ENCODE measurements at regions not wholly inside any gene's neighbourhood (a gene's known extent, or its start where the extent isn't known, plus 50 kb on each side); places are given as distances from the start of the nearest gene placed in this dataset.
"Not testable (repeated sequence)": the region's sequence is repeated elsewhere in the genome, so short reads cannot be mapped to it uniquely, and the experiment has no call there.

DNA sequence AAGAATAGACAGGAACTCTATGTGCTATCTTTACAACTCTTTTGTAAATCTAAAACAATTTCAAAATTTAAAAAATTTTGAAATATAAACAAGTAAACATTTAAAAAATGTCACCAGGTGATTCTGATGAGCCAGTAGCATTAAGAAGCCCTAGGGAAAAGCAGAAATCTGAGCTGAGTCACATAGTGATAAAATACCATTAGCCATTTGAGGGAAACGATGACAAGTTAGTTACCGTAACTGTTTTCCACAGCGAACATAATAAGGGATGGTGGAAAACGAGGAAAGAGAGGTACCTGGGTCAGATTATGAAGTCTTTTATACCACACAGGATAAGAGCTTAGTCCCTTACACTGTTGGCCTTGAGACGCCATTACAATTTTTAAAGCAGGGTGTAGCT, 55.5 kb downstream of the PRR15 start:
- no peak for DNase-seq (ENCODE audit: low read depth in 2 of 2)

DNA sequence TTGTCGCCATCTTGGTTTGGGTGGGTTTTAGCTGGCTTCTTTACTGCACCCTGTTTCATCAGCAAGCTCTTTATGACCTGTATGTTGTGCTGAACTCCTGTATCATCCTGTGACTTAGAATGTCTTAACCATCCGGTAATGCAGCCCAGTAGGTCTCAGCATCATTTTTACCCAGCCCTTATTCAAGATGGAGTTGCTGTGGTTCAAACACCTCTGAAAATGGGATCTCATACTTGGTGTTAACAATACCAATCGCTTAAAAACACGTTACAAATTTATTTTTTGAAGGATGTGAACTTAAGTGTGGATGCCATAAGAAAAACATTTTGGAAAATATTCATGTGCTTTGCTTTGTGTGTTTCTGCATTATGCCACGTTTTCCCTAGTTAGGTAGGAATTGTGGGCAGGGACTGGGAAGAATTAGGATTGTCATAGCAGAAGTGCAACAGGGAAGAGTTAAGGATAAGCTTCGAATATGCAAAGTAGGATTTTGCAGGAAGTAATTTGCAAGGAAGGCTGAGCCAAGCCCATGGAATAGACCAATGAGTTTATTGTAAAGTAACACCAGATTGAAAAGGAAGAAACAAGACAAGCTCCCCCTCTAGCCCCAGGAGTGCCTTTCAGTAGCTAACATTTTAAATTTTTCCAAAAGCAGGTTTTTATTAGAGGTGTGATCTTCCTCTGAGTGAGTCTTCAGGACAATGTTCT, 56.4 kb downstream of the PRR15 start:
- no peak for DNase-seq (ENCODE audit: low read depth in 2 of 2)

DNA sequence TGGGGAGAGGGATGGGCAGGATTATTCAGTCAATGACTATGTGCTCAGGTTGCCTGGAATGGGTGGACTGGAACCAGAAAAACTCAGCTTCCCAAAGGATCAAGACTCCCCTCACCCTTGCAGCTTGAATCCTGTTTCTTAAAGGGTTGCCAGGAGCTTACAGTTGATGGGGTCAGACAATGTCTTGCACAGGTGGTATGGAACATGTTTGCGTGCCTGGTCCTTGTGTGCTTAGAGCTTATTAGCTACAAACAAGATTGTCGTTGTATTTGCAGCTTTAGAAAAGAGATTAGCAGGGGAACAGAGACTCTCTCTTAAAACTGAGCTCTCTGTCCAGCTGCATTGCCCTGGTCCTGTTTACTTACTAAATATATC, 56.9 kb downstream of the PRR15 start:
- DNase-seq (ENCODE audit: low read depth in 2 of 2), result no peak

DNA sequence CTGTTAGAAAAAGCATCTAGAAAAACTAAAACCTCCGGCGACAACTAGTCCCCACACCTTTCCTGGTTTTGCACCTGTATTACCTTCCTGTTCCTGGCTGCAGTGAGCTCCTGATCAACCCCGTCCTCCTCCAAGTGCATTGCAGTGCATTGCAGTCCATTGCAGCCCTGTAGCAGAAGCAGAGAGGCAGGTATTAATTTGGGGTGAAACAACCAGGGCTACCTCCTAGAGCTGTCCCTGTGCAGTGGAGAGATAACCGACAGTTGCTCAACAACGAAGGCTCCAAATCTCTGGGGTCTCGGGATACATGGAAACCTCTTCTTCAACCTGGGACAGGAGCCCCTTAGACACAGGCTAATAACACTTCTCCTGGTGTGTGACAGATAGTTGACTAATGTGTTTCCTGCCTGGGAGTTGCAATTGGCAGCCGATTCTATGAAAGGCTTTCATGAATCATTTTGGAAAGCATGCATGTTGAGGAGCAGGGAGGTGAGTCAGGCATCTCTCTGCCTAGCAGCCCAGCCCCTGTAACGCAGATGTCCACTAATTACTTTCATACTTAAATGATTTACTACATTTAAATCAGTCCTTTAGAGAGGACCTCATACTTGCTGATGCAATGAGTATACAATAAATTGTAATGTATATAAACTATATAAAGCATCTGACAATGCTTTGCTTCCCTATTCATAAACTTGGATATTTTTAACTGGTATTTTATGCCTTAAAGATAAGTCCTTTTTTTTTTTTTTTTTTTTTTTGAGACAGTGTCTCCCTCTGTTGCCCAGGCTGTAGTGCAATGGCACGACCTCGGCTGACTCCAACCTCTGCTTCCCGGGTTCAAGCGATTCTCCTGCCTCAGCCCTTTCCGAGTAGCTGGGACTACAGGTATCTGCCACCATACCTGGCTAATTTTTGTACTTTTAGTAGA, 59.0 kb downstream of the PRR15 start:
- DNase-seq (ENCODE audit: low read depth in 2 of 2), result peak; percentile 41 to 90

DNA sequence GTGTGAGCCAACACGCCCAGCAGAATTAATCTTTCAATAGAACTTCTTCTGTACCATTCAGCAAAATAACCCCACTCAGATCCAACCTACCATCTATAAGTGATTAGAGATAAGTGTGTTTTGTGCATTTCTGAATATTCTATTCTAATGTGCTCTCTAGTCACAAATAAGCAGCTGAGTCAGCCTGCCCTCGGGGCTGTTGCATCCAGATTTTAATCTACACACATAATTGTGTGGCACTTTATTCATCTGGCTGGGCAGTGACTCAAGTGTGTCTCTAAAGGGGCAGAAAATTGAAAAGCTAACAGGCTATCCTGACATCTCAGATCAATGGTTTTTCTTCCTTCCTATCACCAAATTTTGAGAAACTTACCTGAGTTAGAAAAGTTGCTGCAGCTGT, 60.3 kb downstream of the PRR15 start:
- DNase-seq (ENCODE audit: low read depth in 2 of 2), result no peak

DNA sequence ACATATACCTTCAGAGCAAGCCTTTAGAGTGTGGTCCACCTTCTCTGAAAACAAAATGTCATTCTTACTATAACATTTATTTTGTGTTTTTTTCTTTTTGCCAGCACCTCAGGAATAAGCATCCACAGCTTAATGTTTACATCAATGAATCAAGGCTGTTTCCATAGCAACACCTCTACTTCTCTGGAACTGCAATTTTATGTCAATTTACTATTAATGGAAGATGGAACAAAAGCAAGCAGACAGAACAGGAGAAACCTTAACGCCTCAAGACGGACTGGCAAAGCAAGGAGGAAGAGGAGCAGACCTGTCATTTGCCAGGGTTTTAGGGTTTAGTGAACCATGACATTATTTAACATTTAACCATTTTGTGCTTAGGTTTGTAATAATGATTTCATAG, 63.1 kb downstream of the PRR15 start:
- DNase-seq (ENCODE audit: low read depth in 2 of 2), result no peak

DNA sequence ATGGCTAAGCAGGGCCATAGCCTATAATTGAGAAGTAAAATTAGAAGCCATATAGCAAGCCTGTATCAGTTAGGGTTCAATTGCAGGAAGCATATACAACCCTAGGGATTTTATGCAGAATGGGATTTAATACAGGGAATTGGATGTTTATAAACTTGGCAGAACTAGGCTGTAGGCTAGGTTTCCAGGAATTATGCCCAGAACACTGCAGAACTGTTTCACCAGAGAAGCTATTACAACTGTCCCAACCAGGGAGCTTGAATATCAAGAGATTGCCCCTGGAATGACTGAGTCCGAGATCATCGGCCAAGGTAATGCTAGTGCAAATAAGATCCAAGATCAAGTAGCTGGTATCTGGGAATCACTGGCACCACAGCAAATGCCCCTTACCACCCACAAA, 64.0 kb downstream of the PRR15 start:
- DNase-seq (ENCODE audit: low read depth in 2 of 2), result no peak

DNA sequence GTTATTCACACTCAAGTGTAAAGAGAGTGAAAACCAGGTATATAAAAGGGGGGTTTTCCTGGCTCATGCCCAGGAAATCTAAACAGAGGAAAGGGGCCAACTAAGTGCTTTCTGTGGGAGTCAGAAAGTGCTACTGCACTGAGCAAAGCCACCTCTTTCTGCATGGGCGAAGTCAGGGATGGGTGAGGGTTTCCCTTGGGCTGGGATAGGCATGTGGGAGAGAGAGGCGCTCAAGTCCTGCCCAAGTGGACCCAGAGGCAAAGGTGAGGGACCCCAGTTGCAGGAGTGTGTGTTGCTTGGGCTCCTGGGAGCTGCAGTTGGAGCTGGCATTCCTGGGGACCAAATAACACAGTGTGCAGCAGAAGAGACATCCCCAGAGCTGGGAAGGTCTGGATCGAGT, 65.9 kb downstream of the PRR15 start:
- DNase-seq (ENCODE audit: low read depth in 2 of 2), result no peak

DNA sequence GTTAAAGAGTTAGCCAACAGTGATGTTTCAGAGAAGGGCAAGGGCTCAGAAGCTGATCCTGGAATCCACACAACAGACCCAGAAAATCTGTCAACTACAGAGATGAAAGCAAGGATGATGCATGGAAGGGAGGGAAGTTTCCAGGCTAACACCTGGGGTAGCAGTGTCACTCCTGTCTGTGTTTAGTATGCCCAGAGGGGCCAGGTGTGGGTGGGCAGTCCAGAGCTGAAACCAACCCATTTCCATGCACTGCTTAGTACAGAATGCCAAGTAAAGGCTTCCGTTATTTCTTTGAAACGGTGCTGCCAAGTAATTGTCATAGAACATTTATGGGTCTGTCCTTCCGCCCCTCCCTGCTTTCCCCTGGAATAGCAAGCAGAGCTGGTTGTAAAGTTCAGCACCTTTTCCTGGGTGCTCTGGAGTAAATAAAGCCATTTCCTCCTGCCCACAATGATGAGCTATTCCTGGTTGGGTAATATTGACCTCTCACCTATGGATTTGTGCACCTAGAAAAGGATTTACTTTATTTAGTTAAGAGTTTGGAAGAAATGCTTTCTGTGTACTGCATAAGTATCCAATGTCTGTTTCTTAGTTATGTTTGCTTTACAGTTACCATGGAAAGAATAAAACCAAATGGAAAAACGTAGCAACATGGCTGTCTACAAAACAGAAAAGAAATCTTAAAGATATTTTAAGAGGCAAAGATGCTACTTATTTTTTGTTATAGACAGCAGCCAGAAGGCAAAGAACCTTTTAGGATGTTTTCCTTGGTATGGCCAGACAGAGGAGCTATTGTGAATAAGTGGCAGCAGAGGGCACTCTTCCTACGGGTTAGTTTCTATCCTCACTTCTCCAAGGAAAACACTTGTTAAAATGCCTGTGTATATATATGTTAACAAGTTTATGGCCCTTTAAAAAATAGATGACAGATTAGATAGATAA, 71.7 kb downstream of the PRR15 start:
- DNase-seq (ENCODE audit: low read depth in 2 of 2), result peak; percentile 16 to 52

DNA sequence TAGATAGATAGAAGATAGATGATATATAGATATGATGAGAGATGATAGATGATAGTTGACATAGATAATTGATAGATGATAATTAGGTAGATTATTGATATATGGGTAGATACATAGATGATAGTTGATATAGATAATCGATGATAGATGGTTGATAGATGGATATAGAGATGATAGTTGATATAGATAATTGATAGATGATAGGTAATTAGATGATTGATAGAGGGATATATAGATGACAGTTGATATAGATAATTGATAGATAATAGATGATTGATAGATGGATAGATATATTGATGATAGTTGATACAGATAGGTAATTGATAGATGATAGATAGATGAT, 72.3 kb downstream of the PRR15 start:
- no peak for DNase-seq (ENCODE audit: low read depth in 2 of 2)

DNA sequence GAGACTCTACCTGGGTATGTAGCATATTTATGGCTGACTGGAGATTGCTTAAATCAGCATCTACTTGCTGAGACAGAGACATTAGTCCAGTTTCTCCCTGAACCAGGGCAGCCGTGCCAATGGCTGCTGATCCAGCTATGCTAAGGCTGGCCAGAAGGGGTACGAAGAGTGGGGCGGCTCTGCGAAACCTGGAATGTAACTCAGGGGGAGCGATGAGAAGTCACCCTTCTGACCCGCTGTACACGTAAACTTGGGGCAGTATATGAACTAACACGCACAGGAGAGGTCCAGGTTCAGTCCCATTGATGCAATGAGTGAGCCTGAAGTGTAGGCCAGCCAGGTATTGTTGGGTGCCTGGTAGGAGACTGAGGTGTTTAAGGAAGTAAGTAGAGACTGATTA, 73.7 kb downstream of the PRR15 start:
- DNase-seq (ENCODE audit: low read depth in 2 of 2), result no peak

DNA sequence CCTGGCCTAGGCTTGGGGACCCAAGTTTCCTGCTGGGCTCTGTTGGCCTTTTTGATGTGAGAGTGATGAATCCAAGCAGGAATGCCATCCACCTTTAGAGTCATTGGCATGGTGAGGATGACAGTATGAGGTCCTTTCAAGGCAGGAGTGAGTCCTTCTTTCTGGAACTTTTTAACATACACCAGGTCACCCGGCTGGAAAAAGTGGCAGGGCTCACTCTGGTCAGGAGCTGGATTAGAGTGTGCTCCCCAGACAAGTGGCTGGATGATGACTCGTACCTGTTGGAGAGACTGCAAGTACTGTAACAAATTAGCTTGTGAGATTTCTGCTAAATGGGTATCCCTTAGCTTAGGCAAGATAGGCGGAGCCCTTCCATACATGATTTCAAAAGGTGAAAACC, 75.2 kb downstream of the PRR15 start:
- DNase-seq (ENCODE audit: low read depth in 2 of 2), result not testable (repeated sequence)

DNA sequence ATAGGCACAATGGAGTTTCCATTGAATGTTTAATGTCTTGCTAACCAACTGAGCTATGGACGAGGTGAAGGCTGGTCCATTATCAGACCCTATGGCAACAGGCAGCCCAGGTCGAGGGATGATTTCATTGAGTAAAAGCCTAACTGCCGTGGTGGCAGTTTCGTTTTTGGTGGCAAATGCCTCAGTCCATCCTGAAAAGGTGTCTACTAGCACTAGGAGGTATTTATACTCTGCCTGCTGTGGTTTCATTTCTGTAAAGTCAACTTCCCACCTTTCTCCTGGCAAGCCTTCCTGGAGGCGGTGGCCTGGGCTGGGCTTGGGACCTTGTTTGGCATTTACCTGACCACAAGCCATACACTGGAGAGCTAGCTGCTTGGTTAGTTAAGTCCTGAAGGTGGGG, 75.8 kb downstream of the PRR15 start:
- DNase-seq (ENCODE audit: low read depth in 2 of 2), result no peak

DNA sequence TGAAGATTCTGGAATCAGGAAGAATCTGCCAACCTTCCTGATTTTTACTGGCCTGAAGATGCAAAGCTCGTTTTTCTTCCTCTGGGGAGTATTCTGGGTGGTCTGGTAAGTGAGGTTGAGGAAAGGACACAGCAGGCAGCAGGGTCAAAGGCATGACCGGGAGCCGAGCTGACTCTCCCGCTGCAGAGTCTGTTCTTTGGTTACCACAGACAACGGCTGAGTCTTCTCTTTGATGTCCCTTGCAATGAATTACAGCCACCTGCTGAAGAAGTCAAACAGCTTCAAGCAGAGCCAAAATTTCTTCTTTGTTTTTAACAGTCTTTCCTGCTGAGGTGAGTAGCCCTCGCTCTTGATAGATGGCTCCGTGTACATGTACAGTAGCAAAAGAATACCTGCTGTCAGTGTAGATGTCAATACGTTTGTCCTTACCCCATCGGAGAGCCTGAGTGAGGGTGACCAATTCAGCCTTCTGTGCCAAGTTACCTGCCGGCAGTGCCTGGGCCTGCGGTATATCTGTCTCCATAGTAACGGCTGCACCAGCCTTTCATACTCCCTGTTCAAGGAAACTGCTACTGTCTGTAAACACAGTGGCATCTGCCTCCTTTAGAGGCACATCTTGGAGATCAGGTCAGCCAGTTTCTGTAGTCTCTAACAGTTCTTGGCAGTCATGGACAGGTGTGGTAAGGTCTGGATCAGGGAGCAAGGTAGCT, 76.4 kb downstream of the PRR15 start:
- DNase-seq (ENCODE audit: low read depth in 2 of 2), result no peak

DNA sequence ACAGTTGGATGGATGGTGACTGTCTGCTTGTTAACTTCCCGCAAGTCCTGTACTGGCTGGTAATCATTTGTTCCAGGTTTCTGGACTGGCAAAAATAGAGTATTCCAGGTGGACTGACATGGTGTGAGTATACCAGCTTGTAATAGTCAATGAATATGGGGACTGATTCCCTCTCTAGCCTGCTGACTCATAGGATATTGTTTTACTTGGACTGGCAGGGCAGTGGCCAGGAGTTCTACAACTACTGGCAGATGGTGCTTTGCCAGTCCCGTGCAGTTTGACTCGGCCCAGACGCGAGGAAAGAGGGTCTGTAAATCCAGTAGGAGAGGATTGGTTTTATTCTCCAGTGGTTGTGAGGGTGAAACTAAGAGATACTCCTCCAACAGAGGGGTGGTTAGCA, 78.0 kb downstream of the PRR15 start:
- peak in 1 of 2 donors; percentile 27 for DNase-seq (ENCODE audit: low read depth in 2 of 2)

DNA sequence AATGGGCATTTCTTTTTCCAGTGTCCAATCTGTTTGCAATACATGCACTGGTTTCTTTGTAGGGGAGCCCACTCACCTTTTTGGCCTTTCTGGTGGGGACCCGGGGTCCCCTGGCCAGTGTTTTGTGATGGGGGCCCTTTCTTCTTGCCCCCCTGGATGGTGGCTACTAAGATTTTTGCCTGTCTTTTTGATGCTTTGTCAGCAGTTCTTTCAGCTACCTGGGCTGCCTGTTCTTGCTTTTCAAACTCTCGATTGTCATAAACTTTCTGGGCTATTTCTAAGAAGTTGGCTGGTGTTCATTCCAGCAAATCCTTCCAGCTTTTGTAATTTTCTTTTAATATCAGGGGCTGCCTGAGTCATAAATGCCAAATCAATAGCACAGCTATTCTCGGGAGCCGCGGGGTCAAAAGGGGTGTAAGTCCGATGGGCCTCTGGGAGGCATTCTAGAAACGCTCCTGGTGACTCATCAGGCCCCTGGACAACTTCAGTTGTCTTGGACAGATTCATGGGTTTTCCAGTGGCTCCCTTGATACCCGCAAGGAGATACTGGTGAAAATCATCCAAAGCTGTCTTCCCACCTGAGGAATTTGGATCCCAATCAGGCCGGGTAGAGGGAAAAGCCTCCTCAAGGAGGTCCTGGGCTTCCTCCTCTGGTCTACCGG, 79.0 kb downstream of the PRR15 start:
- no peak for DNase-seq (ENCODE audit: low read depth in 2 of 2)

DNA sequence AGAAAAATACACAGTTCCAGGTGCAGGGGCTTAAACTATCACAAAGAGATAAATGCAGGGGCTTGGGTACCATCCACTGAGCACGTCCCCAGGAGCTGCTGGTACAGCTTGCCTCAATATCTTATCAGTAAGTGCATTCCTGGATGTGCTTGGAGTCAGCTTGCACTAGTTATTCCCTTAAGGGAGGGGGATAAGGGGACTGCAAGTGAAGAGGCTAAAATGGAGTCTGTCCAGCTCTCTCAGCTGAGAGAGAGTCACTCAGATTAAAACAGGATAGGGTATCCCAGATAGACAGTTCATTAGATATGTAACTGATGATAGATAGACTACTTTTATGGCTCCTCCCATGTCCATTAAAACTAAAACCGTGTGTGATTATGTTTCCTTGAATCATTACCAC, 82.5 kb downstream of the PRR15 start:
- not testable (repeated sequence) for DNase-seq (ENCODE audit: low read depth in 2 of 2)

DNA sequence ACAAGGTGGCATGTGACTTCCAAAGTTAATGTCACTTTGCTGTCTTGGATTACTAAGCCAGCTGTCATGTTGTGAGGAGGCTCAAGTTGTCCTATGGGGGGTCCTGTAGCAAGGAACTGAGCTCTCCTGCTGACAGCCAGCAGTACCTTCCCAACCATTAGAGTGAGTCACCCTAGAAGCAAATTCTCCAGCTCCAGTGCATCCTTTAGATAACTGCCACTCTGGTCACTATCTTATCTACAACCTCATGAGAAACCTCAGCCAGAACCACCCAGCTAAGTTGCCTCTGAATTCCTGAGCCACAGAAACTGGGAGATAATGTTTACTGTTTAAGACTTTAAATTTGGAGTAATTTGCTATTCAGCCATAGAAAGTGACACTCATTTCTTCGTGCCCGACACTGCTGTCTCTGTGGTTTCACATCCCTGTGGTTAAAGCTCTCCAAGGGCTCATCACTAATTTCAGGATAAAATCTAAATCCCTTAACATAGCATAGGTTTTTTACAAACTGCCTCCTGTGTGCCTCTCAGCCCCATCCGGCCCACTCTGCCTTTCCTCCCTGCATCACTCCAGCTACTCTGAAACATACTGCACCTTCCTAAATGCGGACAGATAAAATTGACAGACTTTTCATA, 83.5 kb downstream of the PRR15 start:
- no peak for DNase-seq (ENCODE audit: low read depth in 2 of 2)

DNA sequence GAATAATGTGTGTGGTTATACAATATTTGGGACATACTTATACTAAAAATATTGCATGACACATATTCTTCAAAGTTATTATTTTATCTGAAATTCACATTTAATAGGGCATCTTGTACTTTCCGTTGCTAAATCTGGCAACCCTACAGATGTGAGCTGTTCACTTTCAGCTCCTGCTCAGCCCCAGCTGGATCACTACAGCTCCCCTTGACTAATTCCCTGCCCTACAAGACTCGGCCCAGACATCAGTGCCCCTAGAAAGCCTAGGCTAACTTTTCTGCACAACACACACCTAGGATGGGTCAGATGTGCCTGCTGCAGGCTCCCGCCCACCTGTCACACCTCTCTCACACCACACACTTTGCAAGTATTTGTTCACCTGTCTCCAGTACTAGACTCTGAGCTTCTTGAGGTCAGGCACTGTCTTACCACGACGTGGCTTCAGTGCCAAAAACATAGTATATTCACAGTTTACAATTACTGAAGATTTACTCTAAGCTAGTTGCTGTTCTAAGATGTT, 84.1 kb downstream of the PRR15 start:
- not testable (repeated sequence) for DNase-seq (ENCODE audit: low read depth in 2 of 2)
